PC-3 (cell line): ENCODE measurements at regions not wholly inside any gene's neighbourhood (a gene's known extent, or its start where the extent isn't known, plus 50 kb on each side); places are given as distances from the start of the nearest gene placed in this dataset.

ENCODE experiments used
- EZH2 ChIP-seq: fragments of 300-600 bp; sonication (generic); IDR thresholded peaks from one replicate; pipeline ENCODE4 v1.6.1; 2017; ENCODE audit warnings: antibody characterized with exemption, mild to moderate bottlenecking, low read length; ENCODE audit not compliant: unreplicated experiment
- EZH2phosphoT487 ChIP-seq: fragments of 300-600 bp; sonication (generic); IDR thresholded peaks from 2 replicates; pipeline ENCODE4 v1.6.1; 2018; ENCODE audit warnings: mild to moderate bottlenecking, antibody characterized with exemption, low read length, borderline replicate concordance
- TF ChIP-seq, protein P1 (sequence below): fragments of 300-600 bp; sonication (generic); conservative IDR thresholded peaks from 2 replicates; pipeline ENCODE4 v1.5.1; 2017; ENCODE audit warnings: antibody characterized with exemption, low read depth, mild to moderate bottlenecking, low read length

- TF ChIP-seq, protein P1, sequence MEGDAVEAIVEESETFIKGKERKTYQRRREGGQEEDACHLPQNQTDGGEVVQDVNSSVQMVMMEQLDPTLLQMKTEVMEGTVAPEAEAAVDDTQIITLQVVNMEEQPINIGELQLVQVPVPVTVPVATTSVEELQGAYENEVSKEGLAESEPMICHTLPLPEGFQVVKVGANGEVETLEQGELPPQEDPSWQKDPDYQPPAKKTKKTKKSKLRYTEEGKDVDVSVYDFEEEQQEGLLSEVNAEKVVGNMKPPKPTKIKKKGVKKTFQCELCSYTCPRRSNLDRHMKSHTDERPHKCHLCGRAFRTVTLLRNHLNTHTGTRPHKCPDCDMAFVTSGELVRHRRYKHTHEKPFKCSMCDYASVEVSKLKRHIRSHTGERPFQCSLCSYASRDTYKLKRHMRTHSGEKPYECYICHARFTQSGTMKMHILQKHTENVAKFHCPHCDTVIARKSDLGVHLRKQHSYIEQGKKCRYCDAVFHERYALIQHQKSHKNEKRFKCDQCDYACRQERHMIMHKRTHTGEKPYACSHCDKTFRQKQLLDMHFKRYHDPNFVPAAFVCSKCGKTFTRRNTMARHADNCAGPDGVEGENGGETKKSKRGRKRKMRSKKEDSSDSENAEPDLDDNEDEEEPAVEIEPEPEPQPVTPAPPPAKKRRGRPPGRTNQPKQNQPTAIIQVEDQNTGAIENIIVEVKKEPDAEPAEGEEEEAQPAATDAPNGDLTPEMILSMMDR, result no peak
- TF ChIP-seq EZH2phosphoT487, result no peak
- TF ChIP-seq EZH2, result no peak
Observed at GRCh38 chr4:111013846-111014245, 391.0 kb upstream of the PITX2 start.
